Stimulated activated CD8-positive, alpha-beta memory T cell treated with anti-CD3 and anti-CD28 coated beads, Interleukin-4, amount 100 ng/mL, for 48 hours (primary cell): ENCODE measurements at regions not wholly inside any gene's neighbourhood (a gene's known extent, or its start where the extent isn't known, plus 50 kb on each side); places are given as distances from the start of the nearest gene placed in this dataset.

Experiments used
- DNase-seq: peaks from one replicate; pipeline ENCODE4 v3.0.0-alpha.2; 2020

- no peak for DNase-seq
Measured at GRCh38 chr14:54322246-54322645, 74.6 kb upstream of the CDKN3 start.

- DNase-seq = no peak
Measured at GRCh38 chr14:54322701-54323337, 74.0 kb upstream of the CDKN3 start.

GRCh38 chr14:54325766-54326165 lies 71.0 kb upstream of the CDKN3 start:
- DNase-seq = no peak

GRCh38 chr14:54329082-54329695 lies 67.6 kb upstream of the CDKN3 start:
- DNase-seq = peak; percentile 24

- DNase-seq = no peak
Measured at GRCh38 chr14:54330876-54331275, 65.9 kb upstream of the CDKN3 start.

- DNase-seq = no peak
Measured at GRCh38 chr14:54331516-54331915, 65.3 kb upstream of the CDKN3 start.

- no peak for DNase-seq
Measured at GRCh38 chr14:54332490-54332889, 64.3 kb upstream of the CDKN3 start.

- DNase-seq = no peak
Measured at GRCh38 chr14:54333511-54333910, 63.3 kb upstream of the CDKN3 start.

- DNase-seq = no peak
Measured at GRCh38 chr14:54335569-54336155, 61.1 kb upstream of the CDKN3 start.

GRCh38 chr14:54337314-54337713 lies 59.5 kb upstream of the CDKN3 start:
- no peak for DNase-seq

GRCh38 chr14:54338696-54339317 lies 58.0 kb upstream of the CDKN3 start:
- DNase-seq = no peak

GRCh38 chr14:54339771-54340170 lies 57.0 kb upstream of the CDKN3 start:
- DNase-seq = no peak

GRCh38 chr14:54342806-54343205 lies 54.0 kb upstream of the CDKN3 start:
- DNase-seq = no peak

GRCh38 chr14:54343272-54344121 lies 53.3 kb upstream of the CDKN3 start:
- DNase-seq = no peak

- no peak for DNase-seq
Measured at GRCh38 chr14:54344445-54344844, 52.4 kb upstream of the CDKN3 start.

- no peak for DNase-seq
Measured at GRCh38 chr14:54346257-54346656, 50.5 kb upstream of the CDKN3 start.
